ENCODE measurements at regions not wholly inside any gene's neighbourhood (a gene's known extent, or its start where the extent isn't known, plus 50 kb on each side); places are given as distances from the start of the nearest gene placed in this dataset.

DNA sequence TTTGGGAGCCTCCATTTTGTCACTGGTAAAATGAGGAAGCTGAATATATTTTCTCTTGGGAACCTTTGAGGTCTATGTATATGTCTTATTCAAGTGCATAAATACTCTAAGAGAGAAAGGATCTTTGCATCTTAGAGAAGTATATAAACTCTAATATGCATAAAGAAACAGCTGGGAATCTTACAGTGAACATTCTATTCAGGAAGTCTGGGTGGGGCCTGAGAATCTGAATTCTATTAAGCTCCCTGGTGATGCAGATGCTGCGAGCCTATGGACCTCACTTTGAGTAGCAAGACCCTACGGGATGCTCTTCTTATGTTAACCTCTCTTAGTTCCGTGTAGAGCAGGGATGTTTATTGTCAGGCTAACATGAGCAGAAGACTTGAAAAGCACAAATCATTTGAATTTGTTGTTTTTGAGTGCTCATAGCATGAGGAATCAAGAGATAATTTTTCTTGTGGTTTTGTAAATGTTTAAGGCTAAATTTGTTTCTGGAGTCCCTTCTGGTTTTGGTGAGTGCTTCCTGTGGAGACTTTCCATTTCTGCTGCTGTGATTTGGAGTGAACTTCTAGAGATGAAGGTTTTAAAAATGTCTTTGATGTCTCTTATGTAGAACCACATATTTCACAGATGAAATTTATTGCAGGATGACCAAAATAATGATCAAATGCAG lies 281.2 kb upstream of the JAG1 start:
- no peak for ATAC-seq
- Histone ChIP-seq H3K9me2 (ENCODE audit: insufficient read depth) (peaks cover 5% of the 10 kb centered on the region; the same call in 1 of the 2 replicates), H3F3A (replicated peaks; ENCODE audit: low read depth) (no peaks in the 10 kb centered on the region), H3K27ac (ENCODE audit: low read depth) (no peak overlapping the region), H3K4me1 (ENCODE audit: insufficient read depth) (peaks cover 6% of the 10 kb centered on the region; the same call in 1 of the 2 replicates), H2AFZ (no peak overlapping the region), H3K4me3 (no peak overlapping the region), H4K20me1 (replicated peaks; ENCODE audit: insufficient read depth) (no peaks in the 10 kb centered on the region), H3K27me3 (ENCODE audit: insufficient read depth) (no peaks in the 10 kb centered on the region), H3K36me3 (ENCODE audit: insufficient read depth) (no peaks in the 10 kb centered on the region), H3K4me2 (no peak overlapping the region), H3K79me2 (replicated peaks; ENCODE audit: insufficient read depth) (no peaks in the 10 kb centered on the region)
- TF ChIP-seq, protein P1, sequence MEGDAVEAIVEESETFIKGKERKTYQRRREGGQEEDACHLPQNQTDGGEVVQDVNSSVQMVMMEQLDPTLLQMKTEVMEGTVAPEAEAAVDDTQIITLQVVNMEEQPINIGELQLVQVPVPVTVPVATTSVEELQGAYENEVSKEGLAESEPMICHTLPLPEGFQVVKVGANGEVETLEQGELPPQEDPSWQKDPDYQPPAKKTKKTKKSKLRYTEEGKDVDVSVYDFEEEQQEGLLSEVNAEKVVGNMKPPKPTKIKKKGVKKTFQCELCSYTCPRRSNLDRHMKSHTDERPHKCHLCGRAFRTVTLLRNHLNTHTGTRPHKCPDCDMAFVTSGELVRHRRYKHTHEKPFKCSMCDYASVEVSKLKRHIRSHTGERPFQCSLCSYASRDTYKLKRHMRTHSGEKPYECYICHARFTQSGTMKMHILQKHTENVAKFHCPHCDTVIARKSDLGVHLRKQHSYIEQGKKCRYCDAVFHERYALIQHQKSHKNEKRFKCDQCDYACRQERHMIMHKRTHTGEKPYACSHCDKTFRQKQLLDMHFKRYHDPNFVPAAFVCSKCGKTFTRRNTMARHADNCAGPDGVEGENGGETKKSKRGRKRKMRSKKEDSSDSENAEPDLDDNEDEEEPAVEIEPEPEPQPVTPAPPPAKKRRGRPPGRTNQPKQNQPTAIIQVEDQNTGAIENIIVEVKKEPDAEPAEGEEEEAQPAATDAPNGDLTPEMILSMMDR (conservative IDR thresholded peaks at IDR 0.05; ENCODE audit: low read depth in 2 of 2): no peak
- TF ChIP-seq, protein P2, sequence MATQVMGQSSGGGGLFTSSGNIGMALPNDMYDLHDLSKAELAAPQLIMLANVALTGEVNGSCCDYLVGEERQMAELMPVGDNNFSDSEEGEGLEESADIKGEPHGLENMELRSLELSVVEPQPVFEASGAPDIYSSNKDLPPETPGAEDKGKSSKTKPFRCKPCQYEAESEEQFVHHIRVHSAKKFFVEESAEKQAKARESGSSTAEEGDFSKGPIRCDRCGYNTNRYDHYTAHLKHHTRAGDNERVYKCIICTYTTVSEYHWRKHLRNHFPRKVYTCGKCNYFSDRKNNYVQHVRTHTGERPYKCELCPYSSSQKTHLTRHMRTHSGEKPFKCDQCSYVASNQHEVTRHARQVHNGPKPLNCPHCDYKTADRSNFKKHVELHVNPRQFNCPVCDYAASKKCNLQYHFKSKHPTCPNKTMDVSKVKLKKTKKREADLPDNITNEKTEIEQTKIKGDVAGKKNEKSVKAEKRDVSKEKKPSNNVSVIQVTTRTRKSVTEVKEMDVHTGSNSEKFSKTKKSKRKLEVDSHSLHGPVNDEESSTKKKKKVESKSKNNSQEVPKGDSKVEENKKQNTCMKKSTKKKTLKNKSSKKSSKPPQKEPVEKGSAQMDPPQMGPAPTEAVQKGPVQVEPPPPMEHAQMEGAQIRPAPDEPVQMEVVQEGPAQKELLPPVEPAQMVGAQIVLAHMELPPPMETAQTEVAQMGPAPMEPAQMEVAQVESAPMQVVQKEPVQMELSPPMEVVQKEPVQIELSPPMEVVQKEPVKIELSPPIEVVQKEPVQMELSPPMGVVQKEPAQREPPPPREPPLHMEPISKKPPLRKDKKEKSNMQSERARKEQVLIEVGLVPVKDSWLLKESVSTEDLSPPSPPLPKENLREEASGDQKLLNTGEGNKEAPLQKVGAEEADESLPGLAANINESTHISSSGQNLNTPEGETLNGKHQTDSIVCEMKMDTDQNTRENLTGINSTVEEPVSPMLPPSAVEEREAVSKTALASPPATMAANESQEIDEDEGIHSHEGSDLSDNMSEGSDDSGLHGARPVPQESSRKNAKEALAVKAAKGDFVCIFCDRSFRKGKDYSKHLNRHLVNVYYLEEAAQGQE (IDR thresholded peaks at IDR 0.05; ENCODE audit: unreplicated experiment): no peak
- TF ChIP-seq CREB1 (CRISPR knock-in tag; IDR thresholded peaks at IDR 0.05; ENCODE audit: low read depth) (no peak), EZH2phosphoT487 (IDR thresholded peaks at IDR 0.05; ENCODE audit: unreplicated experiment) (no peak), POLR2AphosphoS5 (IDR thresholded peaks at IDR 0.05; ENCODE audit: low read depth) (no peak), NANOG (IDR thresholded peaks at IDR 0.05; ENCODE audit: borderline replicate concordance) (no peak), STAT1 (IDR thresholded peaks at IDR 0.05; ENCODE audit: unreplicated experiment) (no peak), EZH2 (IDR thresholded peaks at IDR 0.05; ENCODE audit: low read depth, unreplicated experiment) (no peak), JUNB (IDR thresholded peaks at IDR 0.05; ENCODE audit: unreplicated experiment) (no peak), ZNF331 (CRISPR knock-in tag; IDR thresholded peaks at IDR 0.05; ENCODE audit: low read depth) (no peak)
- TF ChIP-seq, protein P3, sequence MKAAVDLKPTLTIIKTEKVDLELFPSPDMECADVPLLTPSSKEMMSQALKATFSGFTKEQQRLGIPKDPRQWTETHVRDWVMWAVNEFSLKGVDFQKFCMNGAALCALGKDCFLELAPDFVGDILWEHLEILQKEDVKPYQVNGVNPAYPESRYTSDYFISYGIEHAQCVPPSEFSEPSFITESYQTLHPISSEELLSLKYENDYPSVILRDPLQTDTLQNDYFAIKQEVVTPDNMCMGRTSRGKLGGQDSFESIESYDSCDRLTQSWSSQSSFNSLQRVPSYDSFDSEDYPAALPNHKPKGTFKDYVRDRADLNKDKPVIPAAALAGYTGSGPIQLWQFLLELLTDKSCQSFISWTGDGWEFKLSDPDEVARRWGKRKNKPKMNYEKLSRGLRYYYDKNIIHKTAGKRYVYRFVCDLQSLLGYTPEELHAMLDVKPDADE (IDR thresholded peaks at IDR 0.05): no peak
- no peak for DNase-seq (ENCODE audit: low spot score)
- Mint-ChIP-seq H3K27ac (no peak overlapping the region), H3K36me3 (ENCODE audit: low read depth) (no peaks in the 10 kb centered on the region), H3K27me3 (ENCODE audit: insufficient read depth, low read depth, poor library complexity) (peaks cover 2% of the 10 kb centered on the region), H3K9me3 (no peaks in the 10 kb centered on the region), H3K4me3 (no peak overlapping the region), H3K4me1 (peaks cover 15% of the 10 kb centered on the region; the same call in 2 of the 3 replicates)

Measured in GM23338 (cell line).